Heart left ventricle (tissue), 13 donors: ENCODE measurements at regions not wholly inside any gene's neighbourhood (a gene's known extent, or its start where the extent isn't known, plus 50 kb on each side); places are given as distances from the start of the nearest gene placed in this dataset.

Source experiments
- CTCF ChIP-seq, 12 donors: fragments of 200-600 bp; sonication (generic) in 4 of 12; IDR thresholded peaks; one replicate each; pipeline versions ENCODE4 v1.5.0 to v1.8.0; 2018 to 2022; ENCODE audit warnings: antibody characterized with exemption in 12 of 12, mild to moderate bottlenecking in 5 of 12
- POLR2A ChIP-seq, 2 donors: fragments of 450-650 bp; IDR thresholded peaks; one replicate each; pipeline ENCODE4 v1.6.1; 2017; ENCODE audit warnings: antibody characterized with exemption in 2 of 2, mild to moderate bottlenecking in 2 of 2, moderate library complexity in 2 of 2
- donor health status: ischemic (EF 13 %, LVEDD 7.1; RV severe dilation, severe dysfunction).
- donor health status: DM: no; HTN: yes; CAD: no.
- donor health status: DM: no; HTN: no; CAD: no.
- donor health status: ischemic (EF 25% LVEDD 6.9; RV normal size, moderate dysfunction).
- donor health status: ischemic (EF 25% LVEDD 5.7; RV mildly dilated, moderate dysfunction).
- donor health status: ischemic (EF 35%, LVEDD 5.7; RV mildly dilated, moderate dysfunction).
- donor health status: nonischemic (EF 11% LVEDD 7.7; RV severe dilation, severe dysfunction).
- donor health status: DM: yes; HTN: yes; CAD: no.
- donor health status: PGD.
- donor health status: ischemic (EF 29% LVEDD 5.4; RV normal size, mild dysfunction).
- donor health status: nonischemic (EF 23%, LVEDD 6.1; RV moderate dilation, normal function).

- TF ChIP-seq CTCF (IDR thresholded peaks at IDR 0.05) (no peak), POLR2A (IDR thresholded peaks at IDR 0.05) (peak in 1 of 2 donors; percentile 42)
Observed at GRCh38 chr7:136086712-136087111, 109.6 kb upstream of the MTPN start.
